Dermis microvascular lymphatic vessel endothelial cell (primary cell): ENCODE measurements at regions not wholly inside any gene's neighbourhood (a gene's known extent, or its start where the extent isn't known, plus 50 kb on each side); places are given as distances from the start of the nearest gene placed in this dataset.
"Not testable (repeated sequence)": the region's sequence is repeated elsewhere in the genome, so short reads cannot be mapped to it uniquely, and the experiment has no call there.

Source experiments
- DNase-seq, 2 donors: peaks; one replicate each; pipeline versions ENCODE4 v3.0.0 to v3.0.0-alpha.2; 2010; ENCODE audit warnings: low read depth in 2 of 2

DNA sequence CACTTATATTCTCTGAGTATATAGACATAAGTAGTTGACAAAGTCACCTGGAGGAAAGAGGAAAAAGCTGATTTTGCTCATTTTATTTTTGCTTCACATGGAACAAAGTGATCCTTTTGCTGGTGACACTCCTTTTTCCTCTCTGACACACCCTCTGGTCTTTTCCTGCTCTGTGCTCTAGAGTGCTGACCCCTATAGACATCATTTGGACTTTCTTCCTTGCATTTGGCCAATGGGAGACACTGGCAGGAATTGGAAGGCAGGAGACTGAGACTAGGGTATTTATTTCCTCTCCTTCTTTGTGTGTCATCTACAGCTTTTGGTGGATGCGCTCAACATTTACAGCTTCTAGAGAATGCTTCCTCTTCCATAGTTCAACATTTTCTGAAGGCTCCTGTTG lies 1078.1 kb downstream of the SORCS1 start:
- DNase-seq, result no peak

- DNase-seq, result no peak
Observed at GRCh38 chr10:106083572-106083971, 1080.9 kb downstream of the SORCS1 start.

DNA sequence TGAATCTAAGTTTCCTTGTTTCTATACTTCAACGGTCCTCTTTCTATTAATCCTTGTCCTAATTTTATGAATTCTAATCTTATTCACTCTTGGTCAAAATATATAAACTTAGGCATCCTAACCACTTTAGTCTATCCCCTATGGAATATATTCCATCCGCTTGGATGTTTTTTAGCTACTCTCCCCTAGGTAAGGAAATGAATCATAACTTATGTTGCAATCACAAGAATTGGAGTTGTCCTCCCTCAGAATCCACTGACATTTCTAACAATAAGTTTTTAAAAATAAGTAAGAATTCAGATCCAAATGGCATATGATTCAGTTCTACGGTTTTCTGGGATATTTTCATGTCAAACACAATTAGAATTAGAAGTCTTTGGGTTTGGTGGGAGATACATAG lies 1081.6 kb downstream of the SORCS1 start:
- DNase-seq, result no peak

DNA sequence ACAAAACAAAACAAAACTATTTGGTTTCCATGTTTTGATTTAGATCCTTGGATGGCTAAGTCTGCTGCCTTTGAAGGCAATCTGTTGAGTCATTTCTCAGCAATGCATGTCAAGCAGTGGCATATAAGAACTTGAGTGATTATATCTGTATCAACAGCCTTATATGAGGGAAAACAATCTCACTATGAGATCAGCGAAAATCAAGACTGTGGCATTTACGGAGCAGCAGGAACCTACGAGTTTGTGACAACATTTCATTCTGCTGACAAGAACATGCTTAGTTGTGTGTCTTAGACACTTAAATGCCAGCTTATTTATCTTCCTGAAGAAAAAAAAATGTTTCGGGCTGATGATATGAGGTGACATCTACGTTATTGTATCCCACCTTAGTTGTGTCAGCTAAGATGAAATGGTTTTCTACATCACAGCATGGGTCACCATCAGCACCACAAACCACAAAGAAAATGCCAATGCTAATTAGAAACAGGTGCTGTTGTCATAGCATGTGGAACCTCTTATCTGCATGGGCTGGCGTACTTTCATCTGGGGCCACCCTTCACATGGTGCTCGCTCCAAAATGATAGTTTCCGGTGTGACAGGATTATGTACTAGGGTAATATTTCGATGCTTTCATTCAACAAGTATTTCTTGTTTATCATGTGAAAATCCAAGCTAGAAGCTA lies 1085.5 kb downstream of the SORCS1 start:
- no peak for DNase-seq

GRCh38 chr10:106076496-106076895 lies 1088.0 kb downstream of the SORCS1 start:
- no peak for DNase-seq

GRCh38 chr10:106053061-106053460 lies 1111.4 kb downstream of the SORCS1 start:
- DNase-seq, result no peak

- no peak for DNase-seq
Observed at GRCh38 chr10:106044503-106044902, 1120.0 kb downstream of the SORCS1 start.

- no peak for DNase-seq
Observed at GRCh38 chr10:106043863-106044262, 1120.6 kb downstream of the SORCS1 start.

GRCh38 chr10:106038246-106038645 lies 1126.3 kb downstream of the SORCS1 start:
- no peak for DNase-seq

DNA sequence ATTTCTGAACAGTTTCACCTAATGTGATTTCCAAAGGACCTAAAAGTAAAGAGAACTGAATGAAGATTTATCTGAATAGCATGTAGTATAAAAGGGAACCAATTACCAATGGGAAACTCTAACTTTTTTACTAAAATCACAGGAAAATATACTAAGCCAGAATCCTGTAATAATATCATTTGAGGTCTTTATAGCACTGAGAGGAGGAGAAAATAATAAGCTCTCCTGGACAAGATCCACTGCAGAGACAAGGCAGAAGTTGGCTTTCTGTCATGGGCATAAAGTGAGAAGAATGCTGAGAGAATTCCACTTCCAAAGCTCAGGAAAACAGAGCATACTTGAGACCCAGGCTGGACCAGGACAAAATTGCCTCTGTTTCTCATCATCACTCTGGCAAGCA lies 1131.4 kb downstream of the SORCS1 start:
- no peak for DNase-seq

GRCh38 chr10:106032450-106033002 lies 1132.0 kb downstream of the SORCS1 start:
- no peak for DNase-seq

- no peak for DNase-seq
Observed at GRCh38 chr10:106027240-106027639, 1137.3 kb downstream of the SORCS1 start.

DNA sequence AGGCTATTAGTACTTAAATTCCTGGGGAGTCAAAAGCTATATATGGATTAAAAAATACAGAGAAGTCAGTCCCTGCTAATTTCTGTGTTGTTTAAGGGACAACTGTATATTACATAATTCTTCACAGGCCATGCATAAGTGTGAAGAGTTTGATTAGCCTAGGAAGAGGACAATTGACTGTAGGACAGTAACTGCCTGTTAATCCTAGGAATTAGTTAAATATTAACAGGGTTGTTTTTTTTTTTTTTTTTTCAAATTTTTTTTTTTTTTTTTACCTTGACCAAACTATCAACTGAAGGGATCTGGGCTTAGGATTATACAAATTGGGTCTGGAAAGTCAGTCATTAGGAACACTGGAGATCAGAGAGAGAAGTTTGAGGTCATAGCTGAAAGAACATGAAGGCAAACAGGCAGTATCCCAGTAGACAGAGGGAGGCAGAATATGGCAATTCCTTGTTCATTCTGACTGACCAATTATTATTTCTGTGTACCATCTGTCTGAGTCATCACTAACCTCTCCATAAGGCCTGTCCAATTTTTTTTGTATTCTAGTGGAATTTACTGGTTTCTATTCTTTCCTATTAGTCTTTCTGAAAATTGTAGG lies 1139.2 kb downstream of the SORCS1 start:
- no peak for DNase-seq

DNA sequence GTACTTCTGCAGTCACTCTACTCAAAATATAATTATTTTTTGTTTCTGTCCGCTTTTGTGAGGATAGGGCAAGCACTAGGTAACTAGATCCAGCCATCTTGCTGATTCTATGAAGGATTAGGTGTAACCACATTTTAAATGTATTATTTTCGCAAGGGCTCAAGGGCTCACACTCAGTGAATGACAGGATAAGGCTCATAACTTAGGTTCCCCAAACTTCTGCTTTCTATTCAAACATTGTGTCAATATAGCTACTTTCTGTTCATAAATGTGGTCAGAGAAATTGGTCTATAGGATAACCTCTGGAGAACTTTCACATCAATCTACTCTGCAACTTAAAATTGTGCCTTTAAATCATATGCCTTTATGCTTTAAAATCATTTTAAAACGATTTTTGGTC lies 1141.2 kb downstream of the SORCS1 start:
- no peak for DNase-seq

DNA sequence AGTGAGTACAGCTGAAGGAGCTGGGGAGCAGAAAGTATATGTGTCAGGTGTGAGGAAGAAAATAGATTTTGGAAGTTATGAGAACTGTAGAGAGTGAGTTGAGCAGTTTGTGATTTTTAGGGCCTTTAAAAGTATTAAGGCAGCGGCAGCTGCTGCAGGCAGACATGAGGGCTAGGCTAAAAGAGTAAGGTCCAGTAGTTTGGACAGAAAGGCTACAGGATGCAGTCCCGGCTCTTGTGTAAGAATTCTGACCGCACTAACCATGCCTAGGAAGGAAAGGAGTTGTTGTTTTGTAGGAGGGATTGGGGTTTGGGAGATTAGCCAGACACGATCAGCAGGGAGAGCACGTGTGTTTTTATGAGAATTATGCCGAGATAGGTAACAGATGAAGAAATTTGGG lies 1144.9 kb downstream of the SORCS1 start:
- DNase-seq, result not testable (repeated sequence)

GRCh38 chr10:106015369-106016199 lies 1148.9 kb downstream of the SORCS1 start:
- not testable (repeated sequence) for DNase-seq

- DNase-seq, result no peak
Observed at GRCh38 chr10:106011250-106011649, 1153.3 kb downstream of the SORCS1 start.

DNA sequence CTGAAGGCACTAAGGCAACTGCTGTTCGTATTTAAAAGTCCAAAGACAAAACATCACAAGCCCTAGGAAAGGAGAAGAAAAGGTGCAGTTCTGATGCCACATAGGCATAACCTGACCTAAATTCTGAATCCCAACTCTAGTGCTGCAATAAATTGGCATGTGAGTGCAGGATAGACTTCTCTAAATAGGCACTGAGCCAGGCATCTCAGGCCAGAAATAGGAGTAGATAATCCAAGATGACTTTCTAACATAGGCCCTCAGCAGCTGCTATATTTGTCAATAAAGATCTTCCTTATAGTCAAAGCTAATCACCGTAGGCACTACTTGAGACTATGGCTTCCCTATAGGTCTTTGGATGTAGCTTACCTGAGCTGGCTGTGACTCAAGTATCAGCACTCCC lies 1163.8 kb downstream of the SORCS1 start:
- no peak for DNase-seq

GRCh38 chr10:105993609-105994008 lies 1170.9 kb downstream of the SORCS1 start:
- DNase-seq, result no peak

DNA sequence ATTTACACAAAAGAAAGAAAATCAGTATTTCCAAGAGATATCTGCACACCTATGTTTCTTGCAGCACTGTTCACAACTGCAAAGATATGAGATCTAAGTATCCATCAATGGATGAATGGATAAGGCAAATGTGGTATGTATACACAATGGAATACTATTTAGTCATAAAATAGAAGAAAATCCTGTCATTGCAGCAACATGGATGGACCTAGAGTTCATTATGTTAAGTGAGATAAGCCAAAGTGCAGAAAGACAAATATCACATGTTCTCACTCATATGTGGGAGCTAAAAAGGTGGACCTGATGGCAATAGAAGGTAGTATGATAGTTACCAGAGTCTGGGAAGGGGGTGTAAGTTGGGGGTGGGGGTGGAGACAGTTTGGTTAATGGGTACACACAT lies 1171.6 kb downstream of the SORCS1 start:
- no peak for DNase-seq

DNA sequence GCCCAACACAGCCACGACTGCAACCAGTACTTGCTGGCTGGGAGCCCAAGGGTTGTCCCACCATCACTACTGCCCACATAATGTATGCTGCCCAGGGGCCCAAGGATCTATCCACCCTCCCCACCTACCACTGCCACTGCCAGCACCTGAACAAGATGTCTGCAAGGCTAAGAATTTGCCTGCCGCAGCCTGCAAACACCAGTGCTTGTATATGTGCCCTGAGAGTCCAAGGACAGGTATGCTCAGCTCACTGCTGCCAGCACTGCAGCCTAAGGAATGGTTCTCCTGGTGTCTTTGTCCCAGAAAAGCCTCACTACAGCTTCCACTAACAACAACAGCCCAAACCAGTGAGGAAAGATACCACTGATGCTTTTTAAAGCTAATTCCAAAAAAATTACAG lies 1174.0 kb downstream of the SORCS1 start:
- DNase-seq, result no peak

DNA sequence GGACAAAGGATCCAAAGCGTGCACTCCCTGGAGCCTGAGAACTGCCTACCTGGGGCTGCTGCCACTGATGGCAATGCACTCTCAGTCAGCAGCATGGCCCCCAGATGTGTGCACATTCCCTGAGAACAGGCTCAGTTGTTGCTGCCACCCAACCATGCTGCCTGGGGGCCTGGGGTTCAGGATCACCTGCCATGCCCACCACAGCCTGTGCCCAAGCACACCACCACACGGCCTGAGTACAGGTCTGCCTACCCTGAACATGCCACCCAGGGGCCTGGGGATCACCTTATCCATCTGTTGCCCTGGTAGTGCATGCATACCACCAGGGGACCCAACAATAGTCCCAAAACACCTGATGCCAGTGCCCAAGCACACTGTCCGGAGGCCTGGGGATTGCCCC lies 1174.5 kb downstream of the SORCS1 start:
- DNase-seq, result no peak
